Pancreas (tissue), 10 donors: ENCODE measurements at regions not wholly inside any gene's neighbourhood (a gene's known extent, or its start where the extent isn't known, plus 50 kb on each side); places are given as distances from the start of the nearest gene placed in this dataset.

Source experiments
- ATAC-seq, 4 donors: fragments of 200-7000 bp; cut with Tn5 transposase; one replicate each; pipeline versions ENCODE4 v1.8.0 to v1.9.1; 2020; ENCODE audit warnings: mild to moderate bottlenecking in 4 of 4, moderate library complexity in 4 of 4
- DNase-seq, 6 donors: peaks; one replicate each; pipeline ENCODE4 v3.0.0-alpha.2; 2020
- FAIRE-seq: peaks from 2 replicates; lab custom pipeline; 2012; peaks lifted over from hg19 to GRCh38; lab: Jason Lieb, UNC
- H3K27ac ChIP-seq, 4 donors: fragments of 200-600 bp; sonication (generic); 1 replicate in 3 of 4; 2 replicates in 1 of 4; pipeline versions ENCODE4 v1.5.0 to v1.8.0; 2020
- H3K27me3 ChIP-seq, 4 donors: fragments of 200-600 bp; one replicate each; pipeline ENCODE4 v1.8.0; 2021
- H3K36me3 ChIP-seq, 3 donors: fragments of 200-600 bp; sonication (generic) in 1 of 3; one replicate each; pipeline versions ENCODE4 v1.5.0 to v1.8.0; 2020 to 2021
- H3K4me1 ChIP-seq, 3 donors: fragments of 200-600 bp; one replicate each; pipeline ENCODE4 v1.8.0; 2021
- H3K4me3 ChIP-seq, 4 donors: fragments of 200-600 bp; sonication (generic) in 2 of 4; one replicate each; pipeline versions ENCODE4 v1.5.0 to v1.8.0; 2020 to 2021
- H3K9me3 ChIP-seq, 4 donors: fragments of 200-600 bp; one replicate each; pipeline ENCODE4 v1.8.0; 2021
- WGBS, 2 donors: extraction: QIAGEN DNeasy Blood & Tissue Kit; methylation state at CpG; one replicate each; pipeline ENCODE4 v1.1.7; 2013; 5-methylcytosine and 5-hydroxymethylcytosine counted together
- intact Hi-C, 3 donors: fragments of 100-400 bp; cut with DNase I; formaldehyde crosslinking; loops; one replicate each; pipeline versions ENCODE4 v1.11.1 to v1.14.2; 2022
- TF ChIP-seq, protein P1 (sequence below), 4 donors: fragments of 200-600 bp; sonication (generic) in 3 of 4; IDR thresholded peaks; one replicate each; pipeline versions ENCODE4 v1.5.0 to v1.8.0; 2021; ENCODE audit warnings: antibody characterized with exemption in 4 of 4
- donor health status: healthy with polysubstance abuse.
- donor health status: DM: no; HTN: no; CAD: no; lungs with moderate emphysema.
- donor health status: DM: no; HTN: no; CAD: no.
- donor health status: control.
- donor health status: control.
- donor health status: Bipolar disorder and iron deficiency.
- donor health status: DM: yes; HTN: yes; CAD: no.
- donor health status: DM: no; HTN: no; CAD: no.
- donor health status: DM: no; HTN: no; CAD: no.
- donor health status: DM: yes; HTN: yes; CAD: no.

DNA sequence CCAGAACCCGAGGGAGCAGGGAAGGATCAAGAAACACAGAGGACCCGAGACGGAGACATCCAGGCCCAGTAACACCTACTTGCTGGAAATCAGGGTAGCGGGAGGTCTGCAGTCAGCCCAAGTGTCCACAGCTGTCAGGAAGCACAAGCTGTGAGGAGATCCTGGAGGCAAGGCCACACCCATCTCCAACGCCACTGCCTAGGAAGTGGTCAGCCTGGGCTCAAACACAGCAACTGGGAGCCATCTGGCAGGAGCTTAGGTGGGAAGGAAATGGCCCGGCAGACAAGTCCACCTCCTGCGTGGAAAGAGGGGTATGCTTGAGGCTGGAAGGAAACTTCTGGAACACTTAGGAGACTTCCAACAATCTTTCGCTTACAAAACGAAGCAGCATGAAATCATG lies 407.1 kb downstream of the VPS13C start:
- Histone ChIP-seq H3K4me3 (no peak overlapping the region), H3K9me3 (no peaks in the 10 kb centered on the region), H3K27me3 (no peaks in the 10 kb centered on the region), H3K36me3 (no peaks in the 10 kb centered on the region), H3K4me1 (no peaks in the 10 kb centered on the region), H3K27ac (no peak overlapping the region)
- DNase-seq, result no peak
- no peak for FAIRE-seq
- peak in 1 of 4 donors; percentile 30 for ATAC-seq
- 79 to 85% methylated on average over 9 of the region's 9 CpGs for WGBS, 2 donors
- TF ChIP-seq, protein P1, sequence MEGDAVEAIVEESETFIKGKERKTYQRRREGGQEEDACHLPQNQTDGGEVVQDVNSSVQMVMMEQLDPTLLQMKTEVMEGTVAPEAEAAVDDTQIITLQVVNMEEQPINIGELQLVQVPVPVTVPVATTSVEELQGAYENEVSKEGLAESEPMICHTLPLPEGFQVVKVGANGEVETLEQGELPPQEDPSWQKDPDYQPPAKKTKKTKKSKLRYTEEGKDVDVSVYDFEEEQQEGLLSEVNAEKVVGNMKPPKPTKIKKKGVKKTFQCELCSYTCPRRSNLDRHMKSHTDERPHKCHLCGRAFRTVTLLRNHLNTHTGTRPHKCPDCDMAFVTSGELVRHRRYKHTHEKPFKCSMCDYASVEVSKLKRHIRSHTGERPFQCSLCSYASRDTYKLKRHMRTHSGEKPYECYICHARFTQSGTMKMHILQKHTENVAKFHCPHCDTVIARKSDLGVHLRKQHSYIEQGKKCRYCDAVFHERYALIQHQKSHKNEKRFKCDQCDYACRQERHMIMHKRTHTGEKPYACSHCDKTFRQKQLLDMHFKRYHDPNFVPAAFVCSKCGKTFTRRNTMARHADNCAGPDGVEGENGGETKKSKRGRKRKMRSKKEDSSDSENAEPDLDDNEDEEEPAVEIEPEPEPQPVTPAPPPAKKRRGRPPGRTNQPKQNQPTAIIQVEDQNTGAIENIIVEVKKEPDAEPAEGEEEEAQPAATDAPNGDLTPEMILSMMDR (IDR thresholded peaks at IDR 0.05), result no peak
- intact Hi-C loops, result no loop called here

DNA sequence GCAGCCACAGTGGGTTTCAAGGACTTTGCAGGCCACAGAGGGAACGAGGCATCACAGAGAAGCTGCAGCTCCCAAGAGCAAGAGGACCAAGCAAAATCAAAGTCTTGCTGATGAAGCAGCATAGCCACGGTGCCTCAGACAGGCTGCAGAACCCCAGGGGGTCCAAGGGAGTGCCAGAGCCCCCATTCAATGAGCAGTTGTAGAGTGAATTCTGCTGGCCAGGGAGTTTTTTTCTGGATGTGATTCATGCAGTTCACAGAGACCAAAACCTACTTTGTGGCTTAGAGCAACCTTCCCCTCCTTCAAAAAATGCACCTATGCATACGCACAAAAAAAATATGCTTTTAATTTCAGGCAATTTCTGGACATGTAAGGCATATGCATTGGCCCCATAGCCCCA lies 409.0 kb downstream of the VPS13C start:
- Histone ChIP-seq H3K27ac (no peak overlapping the region), H3K4me1 (no peaks in the 10 kb centered on the region), H3K4me3 (no peak overlapping the region), H3K9me3 (no peaks in the 10 kb centered on the region), H3K36me3 (no peaks in the 10 kb centered on the region), H3K27me3 (no peaks in the 10 kb centered on the region)
- DNase-seq (no peak), FAIRE-seq (no peak), ATAC-seq (no peak)
- intact Hi-C loops, result no loop called here
- WGBS, 2 donors, result 67 to 69% methylated on average over 3 of the region's 3 CpGs
- TF ChIP-seq, protein P1 (IDR thresholded peaks at IDR 0.05), result no peak

DNA sequence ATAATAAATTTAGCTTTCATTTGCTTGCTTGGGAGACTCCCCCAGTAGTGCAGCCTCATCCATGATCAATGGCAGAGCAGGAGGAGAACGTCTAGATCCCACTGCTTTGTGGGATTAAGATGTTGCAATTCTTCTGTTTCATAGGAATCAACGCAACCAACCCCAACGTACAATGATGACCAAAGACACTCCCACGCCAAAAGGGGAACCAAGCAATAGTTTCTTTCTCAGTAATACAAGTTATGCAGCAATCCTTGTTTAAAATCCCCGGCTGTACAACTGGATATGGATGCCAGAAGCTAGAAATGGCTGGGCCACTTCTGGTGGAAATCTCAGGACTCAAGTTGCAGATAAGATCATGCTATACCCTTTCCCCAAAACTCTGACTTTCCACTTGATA lies 411.2 kb downstream of the VPS13C start:
- no peaks in the 10 kb centered on the region for H3K36me3 ChIP-seq
- ATAC-seq, result no peak
- no peak for FAIRE-seq
- no peaks in the 10 kb centered on the region for H3K9me3 ChIP-seq
- no peak for DNase-seq
- no peak overlapping the region for H3K27ac ChIP-seq
- no peaks in the 10 kb centered on the region for H3K4me1 ChIP-seq
- 65 to 75% methylated on average over 5 of the region's 5 CpGs for WGBS, 2 donors
- intact Hi-C loops, result no loop called here
- TF ChIP-seq, protein P1 (IDR thresholded peaks at IDR 0.05), result no peak
- H3K27me3 ChIP-seq, result no peaks in the 10 kb centered on the region
- no peak overlapping the region for H3K4me3 ChIP-seq

DNA sequence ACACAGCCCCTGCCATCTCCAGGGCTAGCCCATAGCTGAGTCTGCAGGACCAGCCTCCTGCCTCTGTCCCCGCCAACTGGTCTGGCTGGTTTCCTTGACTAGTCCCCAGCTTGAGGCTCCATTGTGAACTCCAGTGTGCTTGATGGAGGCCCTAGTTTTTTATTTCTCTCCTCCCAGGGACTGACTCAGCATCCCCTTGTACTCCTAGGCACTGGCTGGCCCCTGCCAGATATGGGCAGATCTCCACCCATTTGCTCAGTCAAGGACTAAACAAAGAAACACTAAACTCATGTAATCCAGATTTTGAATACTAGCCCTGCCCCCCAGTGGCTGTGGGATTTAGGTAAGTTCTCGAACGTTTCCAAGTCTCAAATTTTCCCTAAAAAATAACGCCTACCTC lies 415.4 kb upstream of the RORA start:
- no peak overlapping the region for H3K4me3 ChIP-seq
- intact Hi-C loops, result no loop called here
- H3K27ac ChIP-seq, result no peak overlapping the region
- no peaks in the 10 kb centered on the region for H3K9me3 ChIP-seq
- TF ChIP-seq, protein P1 (IDR thresholded peaks at IDR 0.05), result no peak
- H3K36me3 ChIP-seq, result no peaks in the 10 kb centered on the region
- H3K27me3 ChIP-seq, result no peaks in the 10 kb centered on the region
- DNase-seq, result no peak
- WGBS, 2 donors, result 75 to 76% methylated on average over 4 of the region's 4 CpGs
- ATAC-seq, result no peak
- FAIRE-seq, result no peak
- H3K4me1 ChIP-seq, result no peaks in the 10 kb centered on the region

DNA sequence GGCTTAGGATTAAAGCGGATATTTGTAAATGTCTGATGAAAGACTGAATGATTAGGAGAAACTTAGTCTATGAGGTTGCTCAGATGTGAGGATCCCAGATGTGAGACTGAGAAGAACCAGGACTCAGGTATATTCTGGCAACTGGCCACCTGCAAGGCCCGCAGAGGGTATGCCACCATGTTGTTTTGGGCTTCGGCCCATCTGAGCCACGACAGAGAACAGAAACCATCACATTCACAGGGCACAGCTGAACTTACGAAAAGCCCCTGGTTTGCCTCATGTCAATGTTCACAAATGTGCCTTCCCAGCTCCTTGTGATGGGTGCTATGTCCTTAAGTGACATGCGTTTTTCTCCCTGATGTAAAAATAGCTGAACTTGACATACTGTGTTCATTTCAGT lies 412.5 kb upstream of the RORA start:
- H3K4me3 ChIP-seq, result no peak overlapping the region
- H3K9me3 ChIP-seq, result no peaks in the 10 kb centered on the region
- peaks cover 0 to 3% (median 0%) of the 10 kb centered on the region in 4 donors for H3K27me3 ChIP-seq
- ATAC-seq (no peak), FAIRE-seq (no peak), DNase-seq (no peak)
- intact Hi-C loops, result no loop called here
- WGBS, 2 donors, result 86 to 87% methylated on average over 6 of the region's 6 CpGs
- TF ChIP-seq, protein P1 (IDR thresholded peaks at IDR 0.05), result no peak
- H3K27ac ChIP-seq, result no peak overlapping the region
- no peaks in the 10 kb centered on the region for H3K36me3 ChIP-seq
- no peaks in the 10 kb centered on the region for H3K4me1 ChIP-seq
